ENCODE measurements at regions not wholly inside any gene's neighbourhood (a gene's known extent, or its start where the extent isn't known, plus 50 kb on each side); places are given as distances from the start of the nearest gene placed in this dataset.

DNA sequence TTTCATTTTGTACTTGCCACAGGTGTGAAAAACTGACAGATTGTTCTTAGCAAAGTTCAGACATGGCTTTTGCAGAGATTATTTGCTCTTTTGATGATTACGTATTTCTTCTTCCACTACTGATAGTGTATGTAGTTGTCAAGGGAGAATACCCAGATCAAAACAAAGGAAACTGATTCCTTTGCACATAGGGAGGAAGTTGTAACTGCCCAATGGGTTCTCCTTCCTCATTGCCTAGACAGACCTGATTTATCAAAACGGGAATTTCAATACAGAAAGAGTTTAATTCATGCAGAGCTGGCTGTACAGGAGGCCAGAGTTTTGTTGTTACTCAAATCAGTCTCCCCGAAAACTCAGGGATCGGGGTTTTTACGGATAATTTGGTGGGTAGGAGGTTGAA lies 214.7 kb downstream of the BCAS1 start:
- TF ChIP-seq ZBTB7A (IDR thresholded peaks at IDR 0.05; ENCODE audit: low read depth) = no peak
- TF ChIP-seq, protein P1, sequence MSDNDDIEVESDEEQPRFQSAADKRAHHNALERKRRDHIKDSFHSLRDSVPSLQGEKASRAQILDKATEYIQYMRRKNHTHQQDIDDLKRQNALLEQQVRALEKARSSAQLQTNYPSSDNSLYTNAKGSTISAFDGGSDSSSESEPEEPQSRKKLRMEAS (IDR thresholded peaks at IDR 0.05) = no peak
- no peak for TF ChIP-seq EGR1 (IDR thresholded peaks at IDR 0.05)
- no peak for TF ChIP-seq CEBPB (IDR thresholded peaks at IDR 0.05)
- TF ChIP-seq EP300 (IDR thresholded peaks at IDR 0.05; ENCODE audit: borderline replicate concordance) = no peak
- no peak for TF ChIP-seq CREB1 (IDR thresholded peaks at IDR 0.05; ENCODE audit: low read depth)
- no peak for TF ChIP-seq FOXM1 (IDR thresholded peaks at IDR 0.05; ENCODE audit: borderline replicate concordance, low read depth)
- TF ChIP-seq NFIC (IDR thresholded peaks at IDR 0.05) = no peak
- TF ChIP-seq, protein P2, sequence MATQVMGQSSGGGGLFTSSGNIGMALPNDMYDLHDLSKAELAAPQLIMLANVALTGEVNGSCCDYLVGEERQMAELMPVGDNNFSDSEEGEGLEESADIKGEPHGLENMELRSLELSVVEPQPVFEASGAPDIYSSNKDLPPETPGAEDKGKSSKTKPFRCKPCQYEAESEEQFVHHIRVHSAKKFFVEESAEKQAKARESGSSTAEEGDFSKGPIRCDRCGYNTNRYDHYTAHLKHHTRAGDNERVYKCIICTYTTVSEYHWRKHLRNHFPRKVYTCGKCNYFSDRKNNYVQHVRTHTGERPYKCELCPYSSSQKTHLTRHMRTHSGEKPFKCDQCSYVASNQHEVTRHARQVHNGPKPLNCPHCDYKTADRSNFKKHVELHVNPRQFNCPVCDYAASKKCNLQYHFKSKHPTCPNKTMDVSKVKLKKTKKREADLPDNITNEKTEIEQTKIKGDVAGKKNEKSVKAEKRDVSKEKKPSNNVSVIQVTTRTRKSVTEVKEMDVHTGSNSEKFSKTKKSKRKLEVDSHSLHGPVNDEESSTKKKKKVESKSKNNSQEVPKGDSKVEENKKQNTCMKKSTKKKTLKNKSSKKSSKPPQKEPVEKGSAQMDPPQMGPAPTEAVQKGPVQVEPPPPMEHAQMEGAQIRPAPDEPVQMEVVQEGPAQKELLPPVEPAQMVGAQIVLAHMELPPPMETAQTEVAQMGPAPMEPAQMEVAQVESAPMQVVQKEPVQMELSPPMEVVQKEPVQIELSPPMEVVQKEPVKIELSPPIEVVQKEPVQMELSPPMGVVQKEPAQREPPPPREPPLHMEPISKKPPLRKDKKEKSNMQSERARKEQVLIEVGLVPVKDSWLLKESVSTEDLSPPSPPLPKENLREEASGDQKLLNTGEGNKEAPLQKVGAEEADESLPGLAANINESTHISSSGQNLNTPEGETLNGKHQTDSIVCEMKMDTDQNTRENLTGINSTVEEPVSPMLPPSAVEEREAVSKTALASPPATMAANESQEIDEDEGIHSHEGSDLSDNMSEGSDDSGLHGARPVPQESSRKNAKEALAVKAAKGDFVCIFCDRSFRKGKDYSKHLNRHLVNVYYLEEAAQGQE (IDR thresholded peaks at IDR 0.05; ENCODE audit: low read depth) = no peak
- no peak for TF ChIP-seq RAD21 (IDR thresholded peaks at IDR 0.05; ENCODE audit: low read depth)
- no peak for TF ChIP-seq YY1 (IDR thresholded peaks at IDR 0.05; ENCODE audit: low read depth)
- TF ChIP-seq, protein P3, sequence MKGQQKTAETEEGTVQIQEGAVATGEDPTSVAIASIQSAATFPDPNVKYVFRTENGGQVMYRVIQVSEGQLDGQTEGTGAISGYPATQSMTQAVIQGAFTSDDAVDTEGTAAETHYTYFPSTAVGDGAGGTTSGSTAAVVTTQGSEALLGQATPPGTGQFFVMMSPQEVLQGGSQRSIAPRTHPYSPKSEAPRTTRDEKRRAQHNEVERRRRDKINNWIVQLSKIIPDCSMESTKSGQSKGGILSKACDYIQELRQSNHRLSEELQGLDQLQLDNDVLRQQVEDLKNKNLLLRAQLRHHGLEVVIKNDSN (IDR thresholded peaks at IDR 0.05) = no peak

All from Ishikawa (cell line).